ENCODE measurements at regions not wholly inside any gene's neighbourhood (a gene's known extent, or its start where the extent isn't known, plus 50 kb on each side); places are given as distances from the start of the nearest gene placed in this dataset.

GRCh38 chr16:73404001-73404400 lies 356.1 kb upstream of the ZFHX3 start:
- TF ChIP-seq CTCF (conservative IDR thresholded peaks at IDR 0.05) (no peak), ZFX (IDR thresholded peaks at IDR 0.05) (no peak)

All from C4-2B (cell line).